Activated CD8-positive, alpha-beta T cell treated with anti-CD3 and anti-CD28 coated beads, Interleukin-2, amount 10 ng/mL, durations not matched to agents 7 days and 5 days (primary cell): ENCODE measurements at regions not wholly inside any gene's neighbourhood (a gene's known extent, or its start where the extent isn't known, plus 50 kb on each side); places are given as distances from the start of the nearest gene placed in this dataset.

Experiments used
- ATAC-seq: fragments of 150-1000 bp; cut with Tn5 transposase; one replicate; pipeline ENCODE4 v1.10.0; 2021; ENCODE audit warnings: moderate library complexity
- CTCF ChIA-PET: fragments of 350-600 bp; sonication (Branson Sonifier 250); formaldehyde crosslinking; loops from one replicate; lab custom pipeline; 2021; ENCODE audit warnings: antibody characterized with exemption; lab: Charles Lee
- POLR2A ChIA-PET: fragments of 350-600 bp; sonication (Branson Sonifier 250); formaldehyde crosslinking; loops from one replicate; lab custom pipeline; 2021; ENCODE audit warnings: antibody characterized with exemption; lab: Charles Lee
- DNase-seq: peaks from one replicate; pipeline ENCODE4 v3.0.0-alpha.2; 2020
- H3K27ac Mint-ChIP-seq: one replicate; pipeline ENCODE4 v1.8.0; 2021; ENCODE audit warnings: mild to moderate bottlenecking, mixed read lengths
- H3K27me3 Mint-ChIP-seq: one replicate; pipeline ENCODE4 v1.8.0; 2021; ENCODE audit warnings: low read depth, mixed read lengths
- H3K36me3 Mint-ChIP-seq: one replicate; pipeline ENCODE4 v1.8.0; 2021; ENCODE audit warnings: low read depth, mixed read lengths
- H3K4me1 Mint-ChIP-seq: one replicate; pipeline ENCODE4 v1.8.0; 2021; ENCODE audit warnings: low read depth, mixed read lengths
- H3K4me3 Mint-ChIP-seq: one replicate; pipeline ENCODE4 v1.8.0; 2021; ENCODE audit warnings: mild to moderate bottlenecking, mixed read lengths
- H3K9me3 Mint-ChIP-seq: one replicate; pipeline ENCODE4 v1.8.0; 2022; ENCODE audit warnings: mixed read lengths; ENCODE audit not compliant: insufficient read depth

DNA sequence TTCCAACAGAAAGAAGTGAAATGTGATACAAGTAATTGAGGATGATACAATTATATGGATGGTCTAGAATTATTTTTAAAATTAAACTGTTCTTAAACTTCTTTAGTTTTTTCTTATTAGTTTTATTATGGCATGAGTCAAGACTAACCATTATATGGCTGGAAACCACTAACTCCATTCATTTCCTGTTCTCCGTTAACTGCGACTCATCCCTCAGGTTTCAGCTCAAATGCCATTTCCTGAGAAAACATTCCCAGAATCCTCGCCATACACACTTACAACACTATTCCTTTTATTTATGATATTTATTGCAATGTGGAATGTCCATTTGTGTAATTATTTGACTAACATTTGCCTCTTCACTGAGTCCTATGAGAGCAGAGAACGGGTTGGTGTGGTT, 394.1 kb downstream of the SOX2 start:
- ATAC-seq (no peak), DNase-seq (no peak)
- ChIA-PET CTCF (no interaction called here), POLR2A (no interaction called here)
- no peaks in the 10 kb centered on the region for H3K27me3 Mint-ChIP-seq
- no peaks in the 10 kb centered on the region for H3K4me1 Mint-ChIP-seq
- no peaks in the 10 kb centered on the region for H3K36me3 Mint-ChIP-seq
- H3K4me3 Mint-ChIP-seq, result no peak overlapping the region
- no peaks in the 10 kb centered on the region for H3K9me3 Mint-ChIP-seq
- H3K27ac Mint-ChIP-seq, result no peak overlapping the region

DNA sequence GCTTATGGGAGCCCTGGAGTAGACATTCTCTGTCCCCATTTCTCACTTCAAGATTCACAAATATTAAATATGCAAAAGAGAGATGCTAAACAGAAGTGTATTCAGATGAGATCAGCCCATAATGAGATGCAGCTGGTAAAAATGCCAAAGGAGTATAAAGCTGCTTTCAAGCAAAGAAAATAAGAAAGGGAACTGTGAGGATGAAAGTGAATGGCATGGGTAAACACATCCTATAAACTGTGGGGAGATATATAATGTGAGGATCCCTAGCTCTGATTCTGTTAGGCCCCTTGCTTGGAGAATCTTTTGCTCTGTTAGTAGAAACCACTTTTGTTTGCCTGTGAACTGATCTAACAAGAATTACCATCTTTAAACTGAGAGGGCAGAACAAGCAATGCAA, 396.6 kb downstream of the SOX2 start:
- H3K27ac Mint-ChIP-seq, result no peak overlapping the region
- ATAC-seq, result no peak
- no peaks in the 10 kb centered on the region for H3K9me3 Mint-ChIP-seq
- no peak for DNase-seq
- no peaks in the 10 kb centered on the region for H3K4me1 Mint-ChIP-seq
- no peaks in the 10 kb centered on the region for H3K36me3 Mint-ChIP-seq
- ChIA-PET CTCF (no interaction called here), POLR2A (no interaction called here)
- no peak overlapping the region for H3K4me3 Mint-ChIP-seq
- H3K27me3 Mint-ChIP-seq, result no peaks in the 10 kb centered on the region

DNA sequence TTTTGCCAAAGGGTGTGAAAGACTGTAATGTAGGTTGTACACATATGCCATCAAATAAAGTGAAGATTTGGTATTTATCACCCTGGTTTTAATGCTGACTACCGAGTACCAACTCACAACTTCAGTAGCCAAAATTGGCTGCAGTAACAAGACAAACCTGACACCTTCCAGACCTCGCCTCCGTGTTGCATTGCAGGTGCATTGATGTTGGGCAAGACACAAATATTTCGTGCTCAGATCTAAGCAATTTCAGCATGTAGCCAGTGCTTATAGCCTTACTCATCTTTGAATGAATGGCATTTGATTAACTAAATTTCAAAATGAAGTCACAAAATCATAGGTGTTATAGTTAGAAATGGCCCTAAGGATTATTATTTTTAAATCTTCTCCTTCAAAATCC, 400.2 kb downstream of the SOX2 start:
- no peak overlapping the region for H3K4me3 Mint-ChIP-seq
- H3K27me3 Mint-ChIP-seq, result no peaks in the 10 kb centered on the region
- ATAC-seq (no peak), DNase-seq (no peak)
- ChIA-PET CTCF (no interaction called here), POLR2A (no interaction called here)
- H3K9me3 Mint-ChIP-seq, result no peaks in the 10 kb centered on the region
- no peaks in the 10 kb centered on the region for H3K36me3 Mint-ChIP-seq
- H3K4me1 Mint-ChIP-seq, result no peaks in the 10 kb centered on the region
- H3K27ac Mint-ChIP-seq, result no peak overlapping the region

DNA sequence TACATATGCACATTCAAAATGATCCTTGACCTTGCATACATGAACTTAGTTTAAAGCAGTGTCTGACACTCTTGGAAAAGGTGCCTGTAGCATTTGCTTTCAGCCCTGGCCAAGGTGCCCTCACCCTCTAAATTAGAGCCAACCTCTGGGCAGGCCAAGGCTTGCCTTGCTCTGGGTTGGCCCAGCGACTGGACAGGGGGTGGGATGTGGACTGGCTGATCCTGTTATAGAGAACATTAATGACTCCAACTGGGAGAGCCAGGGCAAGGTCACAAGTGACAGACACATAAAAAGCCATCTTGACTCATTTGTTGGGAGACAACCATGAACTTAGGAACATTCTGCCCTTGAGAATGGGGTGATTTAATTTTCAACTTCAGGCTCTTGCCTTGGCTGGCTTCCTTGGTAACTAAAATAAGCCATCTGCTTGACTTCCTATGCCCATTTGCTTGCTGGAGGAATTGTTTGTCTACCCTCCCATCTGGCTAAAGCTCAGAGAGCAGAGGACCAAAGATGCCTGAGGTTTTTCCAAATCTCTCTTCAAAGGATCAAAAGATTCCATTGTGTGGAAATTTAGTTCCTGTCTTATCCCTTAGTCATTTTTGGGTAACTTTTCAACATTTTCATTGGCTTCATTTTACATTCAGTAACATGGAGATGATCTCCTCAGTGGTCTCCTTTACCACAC, 403.7 kb downstream of the SOX2 start:
- DNase-seq, result no peak
- CTCF ChIA-PET, result no interaction called here
- no peaks in the 10 kb centered on the region for H3K9me3 Mint-ChIP-seq
- ATAC-seq, result no peak
- no peaks in the 10 kb centered on the region for H3K36me3 Mint-ChIP-seq
- no peaks in the 10 kb centered on the region for H3K27me3 Mint-ChIP-seq
- no peak overlapping the region for H3K4me3 Mint-ChIP-seq
- H3K4me1 Mint-ChIP-seq, result no peaks in the 10 kb centered on the region
- no peak overlapping the region for H3K27ac Mint-ChIP-seq
- POLR2A ChIA-PET, result no interaction called here

DNA sequence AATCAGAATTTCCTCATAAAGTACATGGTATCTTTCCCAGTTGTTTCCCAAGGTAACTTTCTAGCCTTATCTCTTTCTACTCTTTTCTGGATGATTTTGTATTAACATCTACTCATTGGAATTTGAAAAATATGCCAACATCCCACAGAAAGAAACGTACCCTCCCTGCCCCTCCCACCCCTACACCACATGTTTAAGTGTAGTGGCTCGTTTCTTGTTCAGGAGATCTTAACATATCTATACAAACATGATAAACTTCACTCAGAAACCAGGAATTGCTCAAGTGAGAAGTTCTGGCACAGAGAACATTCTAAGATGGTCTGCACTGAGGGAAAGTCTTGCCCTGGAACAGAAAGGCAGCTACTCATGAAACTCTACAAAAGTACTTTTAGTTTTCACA, 404.7 kb downstream of the SOX2 start:
- ATAC-seq, result no peak
- no peak for DNase-seq
- CTCF ChIA-PET, result no interaction called here
- Mint-ChIP-seq H3K27me3 (no peaks in the 10 kb centered on the region), H3K4me1 (no peaks in the 10 kb centered on the region), H3K9me3 (no peaks in the 10 kb centered on the region), H3K36me3 (no peaks in the 10 kb centered on the region), H3K27ac (no peak overlapping the region), H3K4me3 (no peak overlapping the region)
- POLR2A ChIA-PET, result no interaction called here

DNA sequence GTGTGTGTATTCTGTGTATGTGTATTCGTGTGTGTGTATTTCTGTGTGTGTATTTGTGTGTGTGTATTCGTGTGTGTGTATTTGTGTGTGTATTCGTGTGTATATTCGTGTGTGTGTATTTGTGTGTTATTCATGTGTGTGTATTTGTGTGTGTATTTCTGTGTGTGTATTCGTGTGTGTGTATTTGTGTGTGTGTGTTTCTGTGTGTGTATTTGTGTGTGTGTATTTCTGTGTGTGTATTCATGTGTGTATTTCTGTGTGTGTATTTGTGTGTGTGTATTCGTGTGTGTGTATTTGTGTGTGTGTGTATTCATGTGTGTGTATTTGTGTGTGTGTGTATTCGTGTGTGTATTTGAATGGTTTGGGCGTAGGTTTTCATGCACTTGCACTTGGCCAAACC, 405.4 kb downstream of the SOX2 start:
- no peaks in the 10 kb centered on the region for H3K36me3 Mint-ChIP-seq
- ChIA-PET POLR2A (no interaction called here), CTCF (no interaction called here)
- no peaks in the 10 kb centered on the region for H3K4me1 Mint-ChIP-seq
- no peaks in the 10 kb centered on the region for H3K9me3 Mint-ChIP-seq
- DNase-seq (no peak), ATAC-seq (no peak)
- no peak overlapping the region for H3K27ac Mint-ChIP-seq
- no peaks in the 10 kb centered on the region for H3K27me3 Mint-ChIP-seq
- H3K4me3 Mint-ChIP-seq, result no peak overlapping the region

DNA sequence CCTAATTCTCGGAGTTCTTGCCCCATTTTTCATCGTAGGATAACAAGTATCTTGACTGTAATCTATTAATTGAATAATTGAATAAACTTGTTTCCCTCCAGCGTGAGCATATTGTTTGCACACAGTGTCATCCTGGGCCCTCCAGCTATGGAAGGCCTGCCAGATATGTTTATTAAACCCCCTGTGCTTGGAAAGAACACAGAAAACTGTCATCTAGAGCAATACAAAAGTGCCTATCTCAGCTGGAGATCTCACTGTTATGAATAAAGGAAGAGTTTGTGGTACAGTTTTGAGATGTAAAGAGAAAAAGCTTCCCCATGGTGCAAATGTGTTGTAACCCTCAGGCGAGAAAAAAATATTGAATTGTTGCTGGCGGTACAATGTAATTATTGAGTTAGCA, 405.9 kb downstream of the SOX2 start:
- H3K9me3 Mint-ChIP-seq, result no peaks in the 10 kb centered on the region
- CTCF ChIA-PET, result no interaction called here
- no peaks in the 10 kb centered on the region for H3K4me1 Mint-ChIP-seq
- POLR2A ChIA-PET, result no interaction called here
- H3K27ac Mint-ChIP-seq, result no peak overlapping the region
- no peaks in the 10 kb centered on the region for H3K36me3 Mint-ChIP-seq
- H3K4me3 Mint-ChIP-seq, result no peak overlapping the region
- no peak for DNase-seq
- H3K27me3 Mint-ChIP-seq, result no peaks in the 10 kb centered on the region
- ATAC-seq, result no peak

DNA sequence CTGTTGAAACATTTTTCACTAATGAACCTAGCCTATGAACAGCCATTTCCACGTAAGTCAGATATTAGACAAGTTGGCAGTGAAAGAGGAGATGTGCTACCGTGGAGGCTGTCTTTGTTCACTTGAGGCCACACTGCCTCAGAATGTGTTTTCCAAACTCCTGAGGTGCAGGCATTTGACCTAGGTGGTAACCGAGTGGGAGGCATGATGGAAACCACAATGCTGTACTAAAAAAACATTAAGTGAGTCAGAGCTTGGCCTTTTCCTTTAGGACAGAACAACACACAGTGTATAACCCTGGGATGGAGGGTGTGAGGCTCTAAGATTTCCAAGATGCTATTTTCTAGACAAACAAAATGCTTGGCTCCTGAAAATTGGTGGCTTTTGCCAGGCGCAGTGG, 406.3 kb downstream of the SOX2 start:
- Mint-ChIP-seq H3K4me3 (no peak overlapping the region), H3K36me3 (no peaks in the 10 kb centered on the region), H3K9me3 (no peaks in the 10 kb centered on the region), H3K27ac (no peak overlapping the region), H3K27me3 (no peaks in the 10 kb centered on the region), H3K4me1 (no peaks in the 10 kb centered on the region)
- CTCF ChIA-PET, result no interaction called here
- ATAC-seq (no peak), DNase-seq (no peak)
- POLR2A ChIA-PET, result no interaction called here

DNA sequence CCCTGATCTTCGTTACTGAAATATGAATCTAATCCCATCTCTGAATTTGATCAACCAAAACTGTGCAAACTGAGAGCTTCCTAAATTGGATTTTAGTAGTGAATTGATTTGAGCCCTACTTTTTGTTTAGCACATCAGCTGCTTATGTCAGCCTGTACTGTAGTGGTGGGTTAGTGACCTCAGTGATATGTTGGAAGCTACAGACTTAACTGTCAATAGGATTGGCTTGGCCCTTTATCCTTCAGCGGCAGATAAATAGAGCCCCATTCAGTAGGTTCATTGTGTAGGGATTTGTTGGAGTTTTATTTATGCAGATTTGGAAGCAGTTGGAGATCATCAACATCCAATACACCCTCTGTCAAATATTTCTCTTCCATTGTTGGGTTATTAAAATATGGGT, 409.7 kb downstream of the SOX2 start:
- H3K36me3 Mint-ChIP-seq, result no peaks in the 10 kb centered on the region
- H3K4me3 Mint-ChIP-seq, result no peak overlapping the region
- ChIA-PET CTCF (no interaction called here), POLR2A (no interaction called here)
- no peak for ATAC-seq
- H3K27me3 Mint-ChIP-seq, result no peaks in the 10 kb centered on the region
- H3K9me3 Mint-ChIP-seq, result no peaks in the 10 kb centered on the region
- no peak for DNase-seq
- H3K4me1 Mint-ChIP-seq, result no peaks in the 10 kb centered on the region
- H3K27ac Mint-ChIP-seq, result no peak overlapping the region

DNA sequence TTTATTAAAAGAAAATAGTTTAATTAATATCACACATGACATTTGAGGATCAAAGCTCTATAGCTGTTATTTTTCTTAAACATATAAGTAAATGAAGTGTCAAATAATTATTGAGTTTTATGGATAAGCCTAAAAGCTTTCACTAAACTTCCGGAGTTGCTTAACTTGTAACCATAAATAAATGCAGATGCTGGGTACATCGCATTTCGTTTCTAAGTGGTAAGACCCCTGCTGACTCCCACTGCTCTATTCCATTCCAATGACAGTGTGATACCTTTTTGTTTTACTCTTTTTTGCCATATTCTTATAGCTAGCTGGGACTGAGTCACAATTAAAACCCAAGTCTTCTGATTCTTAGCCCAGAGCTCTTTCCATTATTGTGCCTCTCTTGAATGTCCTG, 411.1 kb downstream of the SOX2 start:
- no peaks in the 10 kb centered on the region for H3K36me3 Mint-ChIP-seq
- H3K4me1 Mint-ChIP-seq, result no peaks in the 10 kb centered on the region
- ChIA-PET CTCF (no interaction called here), POLR2A (no interaction called here)
- no peak overlapping the region for H3K4me3 Mint-ChIP-seq
- DNase-seq (no peak), ATAC-seq (no peak)
- H3K9me3 Mint-ChIP-seq, result no peaks in the 10 kb centered on the region
- no peak overlapping the region for H3K27ac Mint-ChIP-seq
- no peaks in the 10 kb centered on the region for H3K27me3 Mint-ChIP-seq

DNA sequence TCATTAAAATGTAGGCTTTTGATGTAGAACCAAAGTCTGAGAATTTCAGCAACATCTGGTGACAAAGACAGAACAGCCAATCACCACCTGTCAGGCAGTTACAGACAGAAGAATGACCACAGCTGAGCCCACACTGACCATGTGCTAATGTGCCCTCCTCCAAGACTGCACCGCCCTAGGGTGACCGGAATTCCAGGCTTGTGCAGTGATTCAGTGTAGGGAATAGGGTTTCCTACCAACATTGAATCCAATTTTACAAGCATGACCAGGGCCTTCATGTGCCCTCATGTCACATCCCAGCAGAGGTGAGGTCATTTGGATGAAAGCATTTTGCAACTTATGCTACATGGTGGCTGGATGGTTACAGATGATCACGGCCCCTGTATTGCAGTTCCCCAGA, 412.5 kb downstream of the SOX2 start:
- CTCF ChIA-PET, result no interaction called here
- POLR2A ChIA-PET, result no interaction called here
- no peak overlapping the region for H3K4me3 Mint-ChIP-seq
- DNase-seq (no peak), ATAC-seq (no peak)
- H3K36me3 Mint-ChIP-seq, result no peaks in the 10 kb centered on the region
- no peaks in the 10 kb centered on the region for H3K9me3 Mint-ChIP-seq
- H3K27ac Mint-ChIP-seq, result no peak overlapping the region
- H3K4me1 Mint-ChIP-seq, result no peaks in the 10 kb centered on the region
- H3K27me3 Mint-ChIP-seq, result no peaks in the 10 kb centered on the region

DNA sequence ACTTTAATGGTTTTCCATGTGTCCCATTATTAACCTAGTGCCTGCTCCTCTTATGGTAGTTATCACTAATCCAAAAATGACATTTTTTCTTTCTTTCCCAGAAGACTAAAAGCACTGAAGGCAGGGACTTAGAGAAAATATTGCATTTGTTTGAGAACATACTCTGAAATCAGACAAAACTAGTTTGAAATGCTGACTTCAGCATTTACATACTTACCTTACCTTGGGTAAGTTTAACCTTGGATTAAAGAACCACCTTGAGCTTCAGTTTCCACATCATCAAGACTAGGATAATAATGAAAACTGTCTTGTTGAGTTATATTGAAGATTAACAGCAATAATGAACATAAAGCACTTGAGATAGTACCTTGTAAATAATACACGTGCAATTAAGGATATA, 413.0 kb downstream of the SOX2 start:
- Mint-ChIP-seq H3K4me1 (no peaks in the 10 kb centered on the region), H3K27ac (no peak overlapping the region), H3K9me3 (no peaks in the 10 kb centered on the region), H3K36me3 (no peaks in the 10 kb centered on the region), H3K4me3 (no peak overlapping the region), H3K27me3 (no peaks in the 10 kb centered on the region)
- CTCF ChIA-PET, result no interaction called here
- DNase-seq, result no peak
- POLR2A ChIA-PET, result no interaction called here
- no peak for ATAC-seq

DNA sequence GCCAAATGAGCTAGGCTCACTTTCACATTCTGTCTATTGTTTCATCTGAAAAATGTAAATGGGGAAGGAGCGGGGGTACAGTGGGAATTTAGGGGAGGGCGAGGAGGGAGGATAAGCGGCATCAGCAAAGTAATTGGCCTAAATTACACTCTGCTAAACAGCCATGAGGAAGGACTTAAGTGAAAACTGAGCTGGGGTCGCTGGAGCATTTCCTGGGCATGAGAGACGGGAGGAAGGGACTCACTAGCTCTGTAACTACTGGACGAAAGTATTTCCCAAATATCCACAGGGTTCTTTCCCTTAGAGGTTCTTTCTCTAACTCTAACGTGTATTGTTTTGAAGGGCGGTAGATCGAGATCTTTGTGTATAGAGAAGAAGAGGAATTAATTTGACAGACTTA, 418.0 kb downstream of the SOX2 start:
- DNase-seq (no peak), ATAC-seq (no peak)
- Mint-ChIP-seq H3K9me3 (no peaks in the 10 kb centered on the region), H3K36me3 (no peaks in the 10 kb centered on the region), H3K27ac (no peak overlapping the region), H3K4me1 (no peaks in the 10 kb centered on the region), H3K4me3 (no peak overlapping the region), H3K27me3 (no peaks in the 10 kb centered on the region)
- POLR2A ChIA-PET, result no interaction called here
- CTCF ChIA-PET, result no interaction called here
